Stimulated activated naive CD8-positive, alpha-beta T cell treated with anti-CD3 and anti-CD28 coated beads, Interleukin-15, Interleukin-2, amounts not matched to agents 100 ng/mL and 50 ng/mL, for 24 hours (primary cell): ENCODE measurements at regions not wholly inside any gene's neighbourhood (a gene's known extent, or its start where the extent isn't known, plus 50 kb on each side); places are given as distances from the start of the nearest gene placed in this dataset.

Experiments used
- H3K27ac Mint-ChIP-seq: one replicate; pipeline ENCODE4 v1.8.0; 2021; ENCODE audit warnings: mild to moderate bottlenecking, mixed read lengths
- H3K27me3 Mint-ChIP-seq: one replicate; pipeline ENCODE4 v1.8.0; 2021; ENCODE audit warnings: mixed read lengths
- H3K36me3 Mint-ChIP-seq: one replicate; pipeline ENCODE4 v1.8.0; 2021; ENCODE audit warnings: low read depth, mixed read lengths
- H3K4me1 Mint-ChIP-seq: one replicate; pipeline ENCODE4 v1.8.0; 2021; ENCODE audit warnings: low read depth, mixed read lengths
- H3K4me3 Mint-ChIP-seq: one replicate; pipeline ENCODE4 v1.8.0; 2021; ENCODE audit warnings: mild to moderate bottlenecking, mixed read lengths
- H3K9me3 Mint-ChIP-seq: one replicate; pipeline ENCODE4 v1.8.0; 2021; ENCODE audit warnings: mixed read lengths

DNA sequence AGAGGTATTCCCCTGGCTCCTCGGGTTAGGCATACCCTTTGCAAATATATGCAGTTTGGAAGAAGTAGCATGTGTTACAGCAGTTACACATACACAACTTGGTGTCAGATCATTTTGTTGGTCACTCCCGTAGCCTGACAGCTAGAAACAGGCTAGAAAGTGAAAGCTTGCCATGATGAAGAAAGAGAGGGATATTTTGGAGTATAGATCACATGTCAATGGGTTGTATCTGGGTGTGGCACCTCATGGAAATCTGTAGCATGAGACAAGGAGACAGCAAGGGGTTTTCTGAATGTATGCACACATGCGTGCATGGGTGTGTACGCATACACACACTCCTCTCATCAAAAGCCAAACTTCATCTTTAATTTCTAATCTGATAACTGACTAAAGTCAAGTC, 1914.5 kb upstream of the PIK3C3 start:
- Mint-ChIP-seq H3K9me3 (no peaks in the 10 kb centered on the region), H3K4me1 (no peaks in the 10 kb centered on the region), H3K27ac (no peak overlapping the region), H3K36me3 (no peaks in the 10 kb centered on the region), H3K4me3 (no peak overlapping the region), H3K27me3 (no peaks in the 10 kb centered on the region)

DNA sequence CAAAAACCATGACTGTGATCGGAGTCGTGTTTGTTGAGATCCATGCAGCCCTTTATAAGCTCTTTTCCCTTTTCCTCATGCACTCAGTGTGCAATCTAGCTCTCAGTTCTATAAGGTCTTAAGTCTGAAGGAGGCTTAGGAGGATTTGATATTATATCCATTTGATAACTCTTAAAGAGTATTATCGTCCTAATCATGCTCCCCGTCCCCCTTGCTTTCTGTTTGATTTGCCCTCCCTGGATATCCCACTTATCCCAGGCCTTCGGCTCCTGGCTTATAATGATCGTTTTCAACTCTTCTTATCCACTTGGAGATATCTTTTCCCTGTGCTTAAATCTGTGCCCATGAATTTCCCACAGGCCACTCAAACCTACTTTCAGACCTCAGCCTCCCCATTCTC, 1917.7 kb upstream of the PIK3C3 start:
- no peak overlapping the region for H3K27ac Mint-ChIP-seq
- H3K4me1 Mint-ChIP-seq: no peaks in the 10 kb centered on the region
- H3K27me3 Mint-ChIP-seq: no peaks in the 10 kb centered on the region
- no peaks in the 10 kb centered on the region for H3K9me3 Mint-ChIP-seq
- no peaks in the 10 kb centered on the region for H3K36me3 Mint-ChIP-seq
- no peak overlapping the region for H3K4me3 Mint-ChIP-seq

DNA sequence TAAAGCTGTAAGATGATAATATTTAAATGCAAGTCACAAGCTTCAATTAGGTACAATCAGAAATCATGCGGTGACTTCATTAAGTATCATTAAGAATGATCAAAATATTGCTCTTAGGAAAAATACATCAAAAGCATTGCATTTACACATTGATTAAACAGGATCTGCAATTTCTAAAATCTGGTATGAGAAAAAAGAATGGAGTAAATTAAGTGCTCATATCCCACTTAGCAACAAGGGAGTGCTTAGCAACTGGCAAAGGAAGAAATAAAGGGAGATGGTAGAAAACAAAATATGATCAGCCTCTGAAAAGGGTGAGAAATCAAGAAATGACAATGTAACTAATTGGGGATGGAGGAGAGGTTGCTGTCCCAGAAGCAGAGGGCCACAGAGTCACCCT, 1918.2 kb upstream of the PIK3C3 start:
- H3K4me1 Mint-ChIP-seq: no peaks in the 10 kb centered on the region
- H3K27me3 Mint-ChIP-seq: no peaks in the 10 kb centered on the region
- H3K36me3 Mint-ChIP-seq: no peaks in the 10 kb centered on the region
- no peak overlapping the region for H3K4me3 Mint-ChIP-seq
- H3K9me3 Mint-ChIP-seq: no peaks in the 10 kb centered on the region
- no peak overlapping the region for H3K27ac Mint-ChIP-seq

GRCh38 chr18:40035966-40036365, 1919.1 kb upstream of the PIK3C3 start:
- Mint-ChIP-seq H3K36me3 (no peaks in the 10 kb centered on the region), H3K4me3 (no peak overlapping the region), H3K27me3 (no peaks in the 10 kb centered on the region), H3K9me3 (no peaks in the 10 kb centered on the region), H3K4me1 (no peaks in the 10 kb centered on the region), H3K27ac (no peak overlapping the region)

- Mint-ChIP-seq H3K4me3 (no peak overlapping the region), H3K4me1 (no peaks in the 10 kb centered on the region), H3K27ac (no peak overlapping the region), H3K9me3 (no peaks in the 10 kb centered on the region), H3K27me3 (no peaks in the 10 kb centered on the region), H3K36me3 (no peaks in the 10 kb centered on the region)
Measured at GRCh38 chr18:40032076-40032475, 1923.0 kb upstream of the PIK3C3 start.

GRCh38 chr18:40031435-40031834, 1923.6 kb upstream of the PIK3C3 start:
- Mint-ChIP-seq H3K4me1 (no peaks in the 10 kb centered on the region), H3K36me3 (no peaks in the 10 kb centered on the region), H3K27me3 (no peaks in the 10 kb centered on the region), H3K4me3 (no peak overlapping the region), H3K9me3 (no peaks in the 10 kb centered on the region), H3K27ac (no peak overlapping the region)

GRCh38 chr18:40019797-40020392, 1935.1 kb upstream of the PIK3C3 start:
- Mint-ChIP-seq H3K4me3 (no peak overlapping the region), H3K9me3 (peaks cover 7% of the 10 kb centered on the region), H3K4me1 (no peaks in the 10 kb centered on the region), H3K36me3 (no peaks in the 10 kb centered on the region), H3K27me3 (no peaks in the 10 kb centered on the region), H3K27ac (no peak overlapping the region)

DNA sequence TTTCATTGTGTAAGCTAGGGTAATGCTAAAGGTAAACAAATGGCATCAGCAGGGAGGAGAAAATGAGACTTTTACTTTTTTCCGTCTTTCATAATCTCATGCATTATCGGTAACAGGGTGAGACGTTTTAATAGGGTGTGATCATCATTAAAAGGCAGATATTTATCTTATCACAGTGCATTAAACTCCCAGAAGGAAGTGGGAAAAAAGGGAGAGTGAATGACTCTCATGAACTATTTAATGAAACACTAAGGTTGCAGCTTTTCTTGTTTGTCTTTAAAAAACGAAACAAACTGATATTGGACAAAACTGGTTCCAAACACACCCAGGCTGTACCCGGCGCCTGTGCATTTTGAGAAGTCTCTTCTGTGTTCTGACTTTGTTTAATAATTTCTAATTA, 1936.8 kb upstream of the PIK3C3 start:
- no peaks in the 10 kb centered on the region for H3K27me3 Mint-ChIP-seq
- no peak overlapping the region for H3K4me3 Mint-ChIP-seq
- no peaks in the 10 kb centered on the region for H3K36me3 Mint-ChIP-seq
- no peaks in the 10 kb centered on the region for H3K4me1 Mint-ChIP-seq
- peaks cover 7% of the 10 kb centered on the region for H3K9me3 Mint-ChIP-seq
- no peak overlapping the region for H3K27ac Mint-ChIP-seq

DNA sequence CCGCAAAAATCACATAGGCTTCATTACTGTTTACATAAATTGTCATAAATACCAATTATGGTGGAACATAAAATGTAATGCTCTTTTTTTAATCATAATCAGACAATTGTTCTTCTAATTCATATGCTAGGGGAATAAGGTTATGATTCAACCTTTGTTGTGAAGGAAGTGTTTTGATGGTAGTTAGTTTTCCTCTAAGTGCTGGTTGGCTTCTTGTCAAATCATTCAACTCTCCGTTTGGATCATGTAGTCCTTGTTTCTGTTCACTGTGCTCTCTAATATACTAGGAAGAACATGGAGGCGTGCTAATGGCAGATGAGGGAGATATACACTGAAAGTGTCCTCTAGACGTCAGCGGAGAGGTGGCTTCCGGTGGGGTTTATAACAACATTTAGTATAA, 1938.0 kb upstream of the PIK3C3 start:
- Mint-ChIP-seq H3K4me3 (no peak overlapping the region), H3K36me3 (no peaks in the 10 kb centered on the region), H3K4me1 (no peaks in the 10 kb centered on the region), H3K9me3 (peaks cover 7% of the 10 kb centered on the region), H3K27me3 (no peaks in the 10 kb centered on the region), H3K27ac (no peak overlapping the region)

GRCh38 chr18:40016405-40016804, 1938.6 kb upstream of the PIK3C3 start:
- peaks cover 7% of the 10 kb centered on the region for H3K9me3 Mint-ChIP-seq
- no peak overlapping the region for H3K4me3 Mint-ChIP-seq
- H3K27ac Mint-ChIP-seq: no peak overlapping the region
- no peaks in the 10 kb centered on the region for H3K36me3 Mint-ChIP-seq
- no peaks in the 10 kb centered on the region for H3K4me1 Mint-ChIP-seq
- H3K27me3 Mint-ChIP-seq: no peaks in the 10 kb centered on the region

- Mint-ChIP-seq H3K27me3 (no peaks in the 10 kb centered on the region), H3K27ac (no peak overlapping the region), H3K36me3 (no peaks in the 10 kb centered on the region), H3K4me1 (no peaks in the 10 kb centered on the region), H3K9me3 (peaks cover 7% of the 10 kb centered on the region), H3K4me3 (no peak overlapping the region)
Measured at GRCh38 chr18:40013001-40013609, 1941.9 kb upstream of the PIK3C3 start.

DNA sequence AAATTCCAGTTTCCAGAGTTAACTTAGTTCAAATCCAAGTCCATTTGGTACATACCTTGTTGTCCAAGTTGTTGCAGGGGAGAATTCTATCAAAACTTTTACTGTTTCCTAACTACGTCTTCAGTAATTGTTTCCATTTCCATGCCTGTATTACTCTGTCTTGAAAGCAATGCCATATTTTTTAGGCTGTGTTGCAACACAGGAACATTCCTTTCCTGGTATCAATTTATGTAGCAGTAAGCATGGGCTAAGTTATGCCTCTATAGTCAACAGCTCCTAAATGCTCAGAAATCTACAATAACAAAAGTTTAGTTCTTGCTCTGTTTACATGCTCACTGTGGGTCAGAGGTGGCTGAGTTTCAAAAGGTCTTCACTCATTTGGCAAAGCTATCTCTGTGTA, 1943.8 kb upstream of the PIK3C3 start:
- H3K36me3 Mint-ChIP-seq: no peaks in the 10 kb centered on the region
- H3K27ac Mint-ChIP-seq: no peak overlapping the region
- H3K4me3 Mint-ChIP-seq: no peak overlapping the region
- H3K27me3 Mint-ChIP-seq: no peaks in the 10 kb centered on the region
- peaks cover 7% of the 10 kb centered on the region for H3K9me3 Mint-ChIP-seq
- no peaks in the 10 kb centered on the region for H3K4me1 Mint-ChIP-seq

- Mint-ChIP-seq H3K36me3 (no peaks in the 10 kb centered on the region), H3K27ac (no peak overlapping the region), H3K27me3 (no peaks in the 10 kb centered on the region), H3K4me3 (no peak overlapping the region), H3K4me1 (no peaks in the 10 kb centered on the region), H3K9me3 (peaks cover 11% of the 10 kb centered on the region)
Measured at GRCh38 chr18:40006634-40007033, 1948.4 kb upstream of the PIK3C3 start.

GRCh38 chr18:40004246-40004645, 1950.8 kb upstream of the PIK3C3 start:
- Mint-ChIP-seq H3K9me3 (peaks cover 12% of the 10 kb centered on the region), H3K4me1 (no peaks in the 10 kb centered on the region), H3K27ac (no peak overlapping the region), H3K4me3 (no peak overlapping the region), H3K36me3 (no peaks in the 10 kb centered on the region), H3K27me3 (no peaks in the 10 kb centered on the region)

DNA sequence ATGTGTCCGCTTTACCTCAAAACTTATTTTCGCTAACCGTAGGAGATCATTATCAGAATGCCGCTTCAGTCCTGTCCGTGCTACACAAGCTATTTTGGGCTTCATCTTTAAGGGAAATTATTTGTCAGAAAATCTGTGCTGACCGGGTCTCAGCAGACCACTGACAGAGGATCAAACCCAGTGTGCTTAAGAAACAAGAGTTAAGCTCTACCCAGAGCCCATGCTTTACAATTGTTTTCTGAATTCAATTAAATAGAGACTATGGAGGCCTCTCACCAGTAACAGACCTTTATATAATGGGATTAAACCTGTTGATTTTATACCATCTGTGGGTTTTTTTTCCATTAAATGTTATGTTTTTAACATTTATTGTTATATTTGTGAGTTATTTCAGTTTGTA, 1956.7 kb upstream of the PIK3C3 start:
- Mint-ChIP-seq H3K4me3 (no peak overlapping the region), H3K27me3 (no peaks in the 10 kb centered on the region), H3K36me3 (no peaks in the 10 kb centered on the region), H3K27ac (no peak overlapping the region), H3K4me1 (no peaks in the 10 kb centered on the region), H3K9me3 (peaks cover 16% of the 10 kb centered on the region)

GRCh38 chr18:39994498-39994897, 1960.5 kb upstream of the PIK3C3 start:
- Mint-ChIP-seq H3K4me1 (no peaks in the 10 kb centered on the region), H3K4me3 (no peak overlapping the region), H3K27ac (no peak overlapping the region), H3K27me3 (no peaks in the 10 kb centered on the region), H3K9me3 (peaks cover 9% of the 10 kb centered on the region), H3K36me3 (no peaks in the 10 kb centered on the region)
